ENCODE measurements at regions not wholly inside any gene's neighbourhood (a gene's known extent, or its start where the extent isn't known, plus 50 kb on each side); places are given as distances from the start of the nearest gene placed in this dataset.

DNA sequence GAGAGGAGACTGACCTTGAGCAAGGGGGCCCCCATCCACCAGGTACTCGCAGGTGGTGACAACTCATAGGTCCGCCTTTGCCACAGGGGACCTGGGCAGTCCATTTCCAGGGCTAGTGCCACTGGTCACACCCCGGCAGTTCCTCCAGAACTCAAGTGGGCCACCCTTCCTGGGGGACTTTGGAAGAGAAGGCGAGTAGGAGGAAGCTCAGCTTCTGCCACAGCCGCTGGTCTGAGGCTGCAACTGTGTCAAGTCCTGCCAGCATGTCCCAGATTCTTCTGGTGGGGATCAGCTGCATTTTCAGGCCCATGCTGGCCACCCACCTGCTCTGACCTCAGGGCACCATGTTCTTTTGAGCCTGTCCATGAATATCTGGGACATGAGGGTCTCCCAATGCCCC, 423.9 kb upstream of the MYT1L start:
- no peaks in the 10 kb centered on the region for H3K4me1 ChIP-seq
- no peaks in the 10 kb centered on the region for H3K36me3 ChIP-seq
- in situ Hi-C loops (cut with MboI; ENCODE audit: low pct_ligation_motif_present in 1 of 4, low pct_unique_long_range_greater_than_20kb in 1 of 4, low sequenced_read_pairs in 3 of 4) (no loop called here), intact Hi-C loops (cut with DNase I; ENCODE audit: low total_unique reads) (no loop called here)
- H3K27ac ChIP-seq, result no peak overlapping the region
- no peaks in the 10 kb centered on the region for H3K9me3 ChIP-seq
- 75% methylated on average over 4 of the region's 5 CpGs; no CpG with 5 or more reads in 1 of the 2 donors for WGBS, 2 donors (ENCODE audit: low coverage in 1 of 2)
- no peaks in the 10 kb centered on the region for H3K27me3 ChIP-seq
- TF ChIP-seq EP300 (IDR thresholded peaks at IDR 0.05; ENCODE audit: low read depth) (no peak), POLR2A (IDR thresholded peaks at IDR 0.05) (no peak)
- H3K4me3 ChIP-seq, result no peak overlapping the region
- no peak for DNase-seq

- in situ Hi-C loops (cut with MboI; ENCODE audit: low pct_ligation_motif_present in 1 of 4, low pct_unique_long_range_greater_than_20kb in 1 of 4, low sequenced_read_pairs in 3 of 4), result no loop called here
- WGBS, 2 donors (ENCODE audit: low coverage in 1 of 2), result 90 to 95% methylated on average over 4 to 14 of the region's 14 CpGs
- Histone ChIP-seq H3K27ac (no peak overlapping the region), H3K27me3 (no peaks in the 10 kb centered on the region), H3K4me1 (no peaks in the 10 kb centered on the region), H3K9me3 (no peaks in the 10 kb centered on the region), H3K4me3 (no peak overlapping the region), H3K36me3 (no peaks in the 10 kb centered on the region)
- no peak for TF ChIP-seq CTCF (IDR thresholded peaks at IDR 0.05)
- TF ChIP-seq POLR2AphosphoS5 (IDR thresholded peaks at IDR 0.05), result no peak
- TF ChIP-seq POLR2A (IDR thresholded peaks at IDR 0.05), result no peak
- TF ChIP-seq EP300 (IDR thresholded peaks at IDR 0.05; ENCODE audit: low read depth), result no peak
- intact Hi-C loops (cut with DNase I; ENCODE audit: low total_unique reads), result no loop called here
- no peak for DNase-seq
Observed at GRCh38 chr2:2751715-2752315, 420.7 kb upstream of the MYT1L start.

- H3K36me3 ChIP-seq, result no peaks in the 10 kb centered on the region
- no peaks in the 10 kb centered on the region for H3K4me1 ChIP-seq
- in situ Hi-C loops (cut with MboI; ENCODE audit: low pct_ligation_motif_present in 1 of 4, low pct_unique_long_range_greater_than_20kb in 1 of 4, low sequenced_read_pairs in 3 of 4) (no loop called here), intact Hi-C loops (cut with DNase I; ENCODE audit: low total_unique reads) (no loop called here)
- TF ChIP-seq POLR2A (IDR thresholded peaks at IDR 0.05), result no peak
- TF ChIP-seq EP300 (IDR thresholded peaks at IDR 0.05; ENCODE audit: low read depth), result no peak
- no peak for TF ChIP-seq CTCF (IDR thresholded peaks at IDR 0.05)
- no peak for TF ChIP-seq POLR2AphosphoS5 (IDR thresholded peaks at IDR 0.05)
- no peaks in the 10 kb centered on the region for H3K27me3 ChIP-seq
- 95 to 96% methylated on average over 7 to 43 of the region's 44 CpGs for WGBS, 2 donors (ENCODE audit: low coverage in 1 of 2)
- DNase-seq, result no peak
- no peak overlapping the region for H3K27ac ChIP-seq
- H3K9me3 ChIP-seq, result no peaks in the 10 kb centered on the region
- H3K4me3 ChIP-seq, result no peak overlapping the region
Observed at GRCh38 chr2:2750867-2751714, 420.0 kb upstream of the MYT1L start.

GRCh38 chr2:2749206-2749598, 418.1 kb upstream of the MYT1L start:
- Histone ChIP-seq H3K4me1 (no peaks in the 10 kb centered on the region), H3K9me3 (no peaks in the 10 kb centered on the region), H3K36me3 (no peaks in the 10 kb centered on the region), H3K4me3 (no peak overlapping the region), H3K27ac (no peak overlapping the region), H3K27me3 (no peaks in the 10 kb centered on the region)
- DNase-seq, result no peak
- in situ Hi-C loops (cut with MboI; ENCODE audit: low pct_ligation_motif_present in 1 of 4, low pct_unique_long_range_greater_than_20kb in 1 of 4, low sequenced_read_pairs in 3 of 4), result no loop called here
- TF ChIP-seq POLR2AphosphoS5 (IDR thresholded peaks at IDR 0.05), result no peak
- TF ChIP-seq CTCF (IDR thresholded peaks at IDR 0.05), result no peak
- no peak for TF ChIP-seq POLR2A (IDR thresholded peaks at IDR 0.05)
- TF ChIP-seq EP300 (IDR thresholded peaks at IDR 0.05; ENCODE audit: low read depth), result no peak
- 82 to 90% methylated on average over 2 to 9 of the region's 9 CpGs for WGBS, 2 donors (ENCODE audit: low coverage in 1 of 2)
- intact Hi-C loops (cut with DNase I; ENCODE audit: low total_unique reads), result no loop called here
